ENCODE measurements at regions not wholly inside any gene's neighbourhood (a gene's known extent, or its start where the extent isn't known, plus 50 kb on each side); places are given as distances from the start of the nearest gene placed in this dataset.

GRCh38 chr11:76723142-76723541, 52.6 kb upstream of the LRRC32 start:
- in situ Hi-C loops (cut with MboI): loop anchor here (10.0 kb wide), 2 partner anchors 322 to 382 kb away; partner anchors contain the start of gene OMP
- WGBS (ENCODE audit: insufficient coverage, low coverage, missing lambda C conversion rate): 0% methylated on average over 2 of the region's 2 CpGs
- peak; percentile 84 for ATAC-seq

More at GRCh38 chr11:76723142-76723541, 52.6 kb upstream of the LRRC32 start:
- POLR2A ChIA-PET: interaction anchor here (0.6 to 1.6 kb wide), 10 partner anchors 9 to 1254 kb away, joined by 3 to 5 read pairs (median 3); no protein-coding TSS in a partner anchor
- Histone ChIP-seq H3K27ac (ENCODE audit: extremely low read depth, low read depth, low read length) (no peak overlapping the region), H3K27me3 (ENCODE audit: control insufficient read depth in 2 of 2, insufficient read depth in 2 of 2, low read length in 2 of 2) (0 out of 5 replicates have a peak, but pooled peaks cover 2 to 5% of the 10 kb centered on the region in 2 experiments), H3K4me1 (replicated peaks in 1 of 2; ENCODE audit: control insufficient read depth in 2 of 2, insufficient read depth in 2 of 2, low read length in 2 of 2) (peaks cover 4 to 18% of the 10 kb centered on the region in 2 experiments; a peak in 4 of 5 replicates), H4K20me1 (replicated peaks; ENCODE audit: control insufficient read depth, insufficient read depth, low read length) (no peaks in the 10 kb centered on the region), H3K9me1 (ENCODE audit: control insufficient read depth, insufficient read depth, low read length) (no peaks in the 10 kb centered on the region), H3K9ac (ENCODE audit: insufficient read depth in 1 of 2, low read depth in 2 of 2, low read length in 2 of 2) (no peak overlapping the region), H3K9me3 (replicated peaks; ENCODE audit: control insufficient read depth, insufficient read depth, low read depth, low read length) (no peaks in the 10 kb centered on the region), H3K36me3 (ENCODE audit: control insufficient read depth, insufficient read depth, low read length) (no peaks in the 10 kb centered on the region), H3K79me2 (ENCODE audit: control insufficient read depth, insufficient read depth, low read length) (no peaks in the 10 kb centered on the region), H3K4me2 (ENCODE audit: insufficient read depth, low read length) (no peak overlapping the region), H2AFZ (ENCODE audit: low read depth, low read length) (no peak overlapping the region), H3K4me3 (no peak overlapping the region)
- DNase-seq (ENCODE audit: extremely low read depth in 1 of 4, low spot score in 3 of 4) (peak; percentile 32 to 40 (median 37)), FAIRE-seq (peak; percentile 29)
- intact Hi-C loops (cut with micrococcal nuclease): no loop called here
- CTCF ChIA-PET (ENCODE audit: low intra/inter-chr PET ratio): interaction anchor here (0.6 to 1.5 kb wide), 3 partner anchors 21 to 1048 kb away, joined by 3 read pairs; no protein-coding TSS in a partner anchor
- BruUV-seq (replicated peaks): no TSS peak
- TF ChIP-seq ID3 (CRISPR knock-in tag; IDR thresholded peaks at IDR 0.05) (no peak), ID3 (tag; IDR thresholded peaks at IDR 0.05) (no peak), RAD21 (CRISPR knock-in tag; conservative IDR thresholded peaks at IDR 0.05 in 1 of 2, IDR thresholded peaks at IDR 0.05 in 1 of 2) (peak in 1 of 2 experiments; percentile 38; a peak in 2 of 4 replicates), CTCF (IDR thresholded peaks at IDR 0.05 in 2 of 3, conservative IDR thresholded peaks at IDR 0.05 in 1 of 3; ENCODE audit: insufficient read depth in 2 of 3, low read depth in 1 of 3, low read length in 3 of 3) (peak; percentile 27 to 46 (median 41); a peak in 5 of 6 replicates)
